Activated B cell treated with CpG ODN at 0.5 μM for 24 hours (primary cell): ENCODE measurements at regions not wholly inside any gene's neighbourhood (a gene's known extent, or its start where the extent isn't known, plus 50 kb on each side); places are given as distances from the start of the nearest gene placed in this dataset.

Experiments used
- ATAC-seq: fragments of 200-7000 bp; cut with Tn5 transposase; one replicate; pipeline ENCODE4 v1.10.0; 2021; ENCODE audit warnings: low read depth, mild to moderate bottlenecking, moderate library complexity
- CTCF ChIA-PET: fragments of 350-600 bp; sonication (Branson Sonifier 250); formaldehyde crosslinking; loops from one replicate; lab custom pipeline; 2021; ENCODE audit warnings: antibody characterized with exemption; lab: Charles Lee
- POLR2A ChIA-PET: fragments of 350-600 bp; sonication (Branson Sonifier 250); formaldehyde crosslinking; loops from one replicate; lab custom pipeline; 2021; ENCODE audit warnings: antibody characterized with exemption; lab: Charles Lee
- DNase-seq: peaks from one replicate; pipeline ENCODE4 v3.0.0; 2022
- H3K27ac Mint-ChIP-seq: one replicate; pipeline ENCODE4 v1.8.0; 2020; ENCODE audit warnings: mixed read lengths
- H3K27me3 Mint-ChIP-seq: one replicate; pipeline ENCODE4 v1.8.0; 2021; ENCODE audit warnings: mixed read lengths
- H3K36me3 Mint-ChIP-seq: one replicate; pipeline ENCODE4 v1.8.0; 2021; ENCODE audit warnings: low read depth, mixed read lengths
- H3K4me1 Mint-ChIP-seq: one replicate; pipeline ENCODE4 v1.8.0; 2021; ENCODE audit warnings: mixed read lengths
- H3K4me3 Mint-ChIP-seq: one replicate; pipeline ENCODE4 v1.8.0; 2020; ENCODE audit warnings: mild to moderate bottlenecking, mixed read lengths
- H3K9me3 Mint-ChIP-seq: one replicate; pipeline ENCODE4 v1.8.0; 2020; ENCODE audit warnings: mixed read lengths
- intact Hi-C: fragments of 100-400 bp; cut with micrococcal nuclease; formaldehyde crosslinking; loops from one replicate; pipeline ENCODE4 v1.15.1; 2024
- TF ChIP-seq, protein P1 (sequence below): fragments of 200-600 bp; IDR thresholded peaks from one replicate; pipeline ENCODE4 v1.8.0; 2022; ENCODE audit warnings: antibody characterized with exemption, mild to moderate bottlenecking

DNA sequence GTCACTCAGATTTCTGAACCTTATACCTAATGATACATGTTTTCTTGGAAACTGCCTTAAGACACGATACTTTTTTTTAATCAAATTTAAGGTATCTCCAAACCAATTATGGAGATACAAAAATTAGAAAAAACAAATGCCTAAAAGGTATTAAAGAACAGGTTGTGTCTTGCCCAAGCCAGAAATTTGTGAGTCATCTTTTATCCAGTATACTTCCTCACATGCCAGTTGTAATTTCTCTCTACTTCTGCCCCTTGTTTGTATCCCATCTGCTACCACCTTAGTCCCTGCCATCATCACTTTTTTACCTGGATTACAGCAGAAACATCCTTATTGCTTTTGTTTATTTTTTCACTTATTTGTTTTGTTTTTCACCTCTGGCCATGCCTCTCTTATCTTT is 571.2 kb upstream of the DAB2 start:
- Mint-ChIP-seq H3K36me3 (no peaks in the 10 kb centered on the region), H3K4me1 (no peaks in the 10 kb centered on the region), H3K27me3 (peaks cover 5% of the 10 kb centered on the region), H3K9me3 (no peaks in the 10 kb centered on the region), H3K27ac (no peak overlapping the region), H3K4me3 (no peak overlapping the region)
- ChIA-PET POLR2A (no interaction called here), CTCF (no interaction called here)
- no peak for DNase-seq
- no peak for ATAC-seq
- intact Hi-C loops, result no loop called here
- TF ChIP-seq, protein P1, sequence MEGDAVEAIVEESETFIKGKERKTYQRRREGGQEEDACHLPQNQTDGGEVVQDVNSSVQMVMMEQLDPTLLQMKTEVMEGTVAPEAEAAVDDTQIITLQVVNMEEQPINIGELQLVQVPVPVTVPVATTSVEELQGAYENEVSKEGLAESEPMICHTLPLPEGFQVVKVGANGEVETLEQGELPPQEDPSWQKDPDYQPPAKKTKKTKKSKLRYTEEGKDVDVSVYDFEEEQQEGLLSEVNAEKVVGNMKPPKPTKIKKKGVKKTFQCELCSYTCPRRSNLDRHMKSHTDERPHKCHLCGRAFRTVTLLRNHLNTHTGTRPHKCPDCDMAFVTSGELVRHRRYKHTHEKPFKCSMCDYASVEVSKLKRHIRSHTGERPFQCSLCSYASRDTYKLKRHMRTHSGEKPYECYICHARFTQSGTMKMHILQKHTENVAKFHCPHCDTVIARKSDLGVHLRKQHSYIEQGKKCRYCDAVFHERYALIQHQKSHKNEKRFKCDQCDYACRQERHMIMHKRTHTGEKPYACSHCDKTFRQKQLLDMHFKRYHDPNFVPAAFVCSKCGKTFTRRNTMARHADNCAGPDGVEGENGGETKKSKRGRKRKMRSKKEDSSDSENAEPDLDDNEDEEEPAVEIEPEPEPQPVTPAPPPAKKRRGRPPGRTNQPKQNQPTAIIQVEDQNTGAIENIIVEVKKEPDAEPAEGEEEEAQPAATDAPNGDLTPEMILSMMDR, result no peak

DNA sequence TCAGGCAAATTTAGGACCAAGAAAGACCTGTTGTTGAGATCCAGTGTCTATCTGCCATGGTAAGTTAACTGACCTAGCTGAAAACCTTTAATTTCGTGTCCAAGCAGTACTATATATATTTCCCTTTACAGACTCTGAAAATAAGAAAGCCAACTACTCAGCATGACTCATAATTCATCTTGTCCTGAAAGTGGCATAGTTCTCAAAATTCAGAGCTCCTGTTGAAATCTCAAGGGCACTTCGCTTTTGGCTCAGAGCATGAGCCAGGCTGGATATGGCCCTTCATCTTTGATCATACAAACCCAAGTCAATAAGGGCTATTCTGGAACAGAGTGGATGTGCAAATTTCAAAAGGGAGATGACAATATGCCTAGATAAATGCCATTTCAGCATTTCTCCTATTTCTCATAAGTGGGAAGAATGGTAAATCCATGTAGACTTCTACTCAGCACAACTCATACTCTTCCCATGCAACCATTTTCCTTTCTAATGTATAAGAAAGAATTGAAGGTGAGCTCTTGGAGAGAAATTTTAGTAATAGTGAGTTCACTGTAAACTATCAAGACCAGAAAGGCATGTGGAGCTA is 567.9 kb upstream of the DAB2 start:
- POLR2A ChIA-PET, result no interaction called here
- no peaks in the 10 kb centered on the region for H3K9me3 Mint-ChIP-seq
- DNase-seq, result no peak
- TF ChIP-seq, protein P1, result no peak
- CTCF ChIA-PET, result no interaction called here
- no peaks in the 10 kb centered on the region for H3K4me1 Mint-ChIP-seq
- H3K36me3 Mint-ChIP-seq, result no peaks in the 10 kb centered on the region
- H3K27ac Mint-ChIP-seq, result no peak overlapping the region
- H3K27me3 Mint-ChIP-seq, result peaks cover 5% of the 10 kb centered on the region
- no peak overlapping the region for H3K4me3 Mint-ChIP-seq
- intact Hi-C loops, result no loop called here
- no peak for ATAC-seq

DNA sequence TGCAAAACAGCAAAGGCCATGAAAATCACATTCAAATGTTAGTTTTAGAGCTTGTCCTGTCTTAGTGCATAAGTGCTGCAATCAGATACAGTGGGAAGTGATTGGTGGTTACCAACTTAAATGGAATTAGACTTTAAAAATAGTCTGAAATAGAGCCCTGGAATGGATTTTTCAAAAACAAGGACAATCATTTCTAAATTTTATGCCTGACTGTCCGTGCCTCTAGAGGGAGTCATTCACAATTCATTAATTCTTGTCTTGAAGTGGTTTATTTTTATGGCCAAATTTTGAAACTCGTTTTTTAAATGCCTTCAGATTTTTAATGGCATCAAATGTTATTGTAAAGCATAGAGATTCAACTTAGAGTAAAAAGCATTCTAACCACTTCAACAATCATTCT is 561.8 kb upstream of the DAB2 start:
- peaks cover 4% of the 10 kb centered on the region for H3K4me1 Mint-ChIP-seq
- H3K9me3 Mint-ChIP-seq, result no peaks in the 10 kb centered on the region
- intact Hi-C loops, result no loop called here
- peaks cover 4% of the 10 kb centered on the region for H3K27me3 Mint-ChIP-seq
- no peak overlapping the region for H3K27ac Mint-ChIP-seq
- POLR2A ChIA-PET, result no interaction called here
- DNase-seq (no peak), ATAC-seq (no peak)
- CTCF ChIA-PET, result no interaction called here
- no peak overlapping the region for H3K4me3 Mint-ChIP-seq
- TF ChIP-seq, protein P1, result no peak
- H3K36me3 Mint-ChIP-seq, result no peaks in the 10 kb centered on the region

GRCh38 chr5:39980056-39980455 is 555.3 kb upstream of the DAB2 start:
- Mint-ChIP-seq H3K4me1 (no peaks in the 10 kb centered on the region), H3K27me3 (no peaks in the 10 kb centered on the region), H3K36me3 (no peaks in the 10 kb centered on the region), H3K4me3 (no peak overlapping the region), H3K27ac (no peak overlapping the region), H3K9me3 (no peaks in the 10 kb centered on the region)
- DNase-seq, result no peak
- POLR2A ChIA-PET, result no interaction called here
- no peak for ATAC-seq
- intact Hi-C loops, result no loop called here
- CTCF ChIA-PET, result interaction anchor here (0.5 kb wide), 1 partner anchor 110 kb away, joined by 4 read pairs; no protein-coding TSS in a partner anchor
- TF ChIP-seq, protein P1, result no peak

GRCh38 chr5:39977066-39977655 is 552.4 kb upstream of the DAB2 start:
- ChIA-PET CTCF (no interaction called here), POLR2A (no interaction called here)
- no peaks in the 10 kb centered on the region for H3K4me1 Mint-ChIP-seq
- H3K36me3 Mint-ChIP-seq, result no peaks in the 10 kb centered on the region
- H3K4me3 Mint-ChIP-seq, result no peak overlapping the region
- TF ChIP-seq, protein P1, result no peak
- DNase-seq (no peak), ATAC-seq (no peak)
- no peak overlapping the region for H3K27ac Mint-ChIP-seq
- no peaks in the 10 kb centered on the region for H3K27me3 Mint-ChIP-seq
- no peaks in the 10 kb centered on the region for H3K9me3 Mint-ChIP-seq
- intact Hi-C loops, result no loop called here
